IMR-90 (cell line): ENCODE measurements at regions not wholly inside any gene's neighbourhood (a gene's known extent, or its start where the extent isn't known, plus 50 kb on each side); places are given as distances from the start of the nearest gene placed in this dataset.

Source experiments
- ATAC-seq: fragments of 200-7000 bp; cut with Tn5 transposase; 2 replicates; pipeline ENCODE4 v1.9.1; 2020; ENCODE audit warnings: low read depth, mild to moderate bottlenecking, moderate library complexity
- BruUV-seq: library from RNA; stranded (reverse); fragments of 400-500 nt; replicated peaks from 2 replicates; lab custom pipeline; 2021; lab: Mats Ljungman, UMichigan
- CTCF ChIA-PET: fragments of 300-600 bp; formaldehyde crosslinking; extraction: SDS; loops from one replicate; lab custom pipeline; 2021; ENCODE audit warnings: antibody characterized with exemption; lab: Yijun Ruan, JAX
- POLR2A ChIA-PET: fragments of 300-600 bp; sonication (Branson Sonifier 250); formaldehyde crosslinking; loops from one replicate; lab custom pipeline; 2022; ENCODE audit warnings: antibody characterized with exemption; ENCODE audit not compliant: unreplicated experiment; lab: Charles Lee
- DNase-seq: peaks from one replicate; pipeline ENCODE4 v3.0.0; 2013
- H2AFZ ChIP-seq: replicated peaks from 2 replicates; pipeline ENCODE3; 2013; ENCODE audit warnings: low read length, mild to moderate bottlenecking; ENCODE audit not compliant: poor library complexity
- H2AK5ac ChIP-seq: 2 replicates; pipeline ENCODE4 v1.6.1; 2013; ENCODE audit warnings: low read depth, low read length, inconsistent platforms
- H2AK9ac ChIP-seq: replicated peaks from 2 replicates; pipeline ENCODE3; 2013; ENCODE audit warnings: mild to moderate bottlenecking, low read depth, low read length, moderate library complexity; ENCODE audit not compliant: poor library complexity
- H2BK120ac ChIP-seq: 2 replicates; pipeline ENCODE4 v1.6.1; 2013; ENCODE audit warnings: low read depth, low read length, inconsistent platforms
- H2BK15ac ChIP-seq: 3 replicates; pipeline ENCODE4 v1.6.1; 2013; ENCODE audit warnings: low read depth, low read length, inconsistent platforms
- H2BK20ac ChIP-seq: 2 replicates; pipeline ENCODE4 v1.6.1; 2013; ENCODE audit warnings: low read depth, mild to moderate bottlenecking, inconsistent platforms, low read length, moderate library complexity
- H2BK5ac ChIP-seq: 2 replicates; pipeline ENCODE4 v1.6.1; 2013; ENCODE audit warnings: mild to moderate bottlenecking, low read depth, low read length, inconsistent platforms; ENCODE audit not compliant: poor library complexity, severe bottlenecking
- H3K14ac ChIP-seq: replicated peaks from 2 replicates; pipeline ENCODE4 v1.6.1; 2013; ENCODE audit warnings: low read depth, low read length, inconsistent platforms
- H3K18ac ChIP-seq: 2 replicates; pipeline ENCODE4 v1.6.1; 2013; ENCODE audit warnings: low read depth, low read length, control low read depth
- H3K23ac ChIP-seq: 2 replicates; pipeline ENCODE4 v1.6.1; 2013; ENCODE audit warnings: low read depth, low read length, inconsistent platforms
- H3K27ac ChIP-seq: 2 replicates; pipeline ENCODE4 v1.5.1; 2013; ENCODE audit warnings: mild to moderate bottlenecking, control low read depth, low read length; ENCODE audit not compliant: insufficient read depth
- H3K27me3 ChIP-seq: 2 replicates; pipeline ENCODE4 v1.6.1; 2013; ENCODE audit warnings: low read length; ENCODE audit not compliant: control insufficient read depth, insufficient read depth
- H3K36me3 ChIP-seq: 2 replicates; pipeline ENCODE4 v1.6.1; 2013; ENCODE audit warnings: low read length, mixed read lengths; ENCODE audit not compliant: control insufficient read depth, insufficient read depth
- H3K4ac ChIP-seq: 2 replicates; pipeline ENCODE4 v1.6.1; 2013; ENCODE audit warnings: low read depth, low read length, inconsistent platforms
- H3K4me1 ChIP-seq: 2 replicates; pipeline ENCODE4 v1.6.1; 2013; ENCODE audit warnings: low read length, mixed read lengths; ENCODE audit not compliant: control insufficient read depth, insufficient read depth
- H3K4me2 ChIP-seq: 2 replicates; pipeline ENCODE4 v1.6.1; 2013; ENCODE audit warnings: low read depth, mild to moderate bottlenecking, control low read depth, low read length, moderate library complexity
- H3K4me3 ChIP-seq: 2 replicates; pipeline ENCODE4 v1.5.1; 2013; ENCODE audit warnings: low read depth, mild to moderate bottlenecking, control low read depth, low read length, moderate library complexity; ENCODE audit not compliant: insufficient read depth
- H3K56ac ChIP-seq: 2 replicates; pipeline ENCODE4 v1.6.1; 2013; ENCODE audit warnings: low read length, inconsistent platforms; ENCODE audit not compliant: insufficient read depth; ENCODE audit errors: extremely low read depth
- H3K79me1 ChIP-seq, 2 experiments: 2 replicates each; pipeline ENCODE4 v1.6.1; 2013; ENCODE audit warnings: low read length in 2 of 2, inconsistent platforms in 1 of 2, low read depth in 1 of 2
- H3K9ac ChIP-seq: 2 replicates; pipeline ENCODE4 v1.6.1; 2013; ENCODE audit warnings: low read depth, low read length, control low read depth
- H3K9me1 ChIP-seq: 2 replicates; pipeline ENCODE4 v1.6.1; 2013; ENCODE audit warnings: low read length, inconsistent platforms; ENCODE audit not compliant: insufficient read depth
- H3K9me3 ChIP-seq: 2 replicates; pipeline ENCODE4 v1.6.1; 2013; ENCODE audit warnings: low read length; ENCODE audit not compliant: control insufficient read depth, insufficient read depth
- H4K20me1 ChIP-seq: 2 replicates; pipeline ENCODE4 v1.6.1; 2013; ENCODE audit warnings: low read length, inconsistent platforms; ENCODE audit not compliant: insufficient read depth
- H4K5ac ChIP-seq: 2 replicates; pipeline ENCODE4 v1.6.1; 2013; ENCODE audit warnings: mild to moderate bottlenecking, low read depth, low read length, control low read depth
- H4K8ac ChIP-seq, 2 experiments: 2 replicates each; pipeline ENCODE4 v1.6.1; 2013; ENCODE audit warnings: low read depth in 2 of 2, low read length in 2 of 2, control low read depth in 1 of 2, inconsistent platforms in 1 of 2
- H4K91ac ChIP-seq: 2 replicates; pipeline ENCODE4 v1.6.1; 2013; ENCODE audit warnings: low read depth, low read length, inconsistent platforms; ENCODE audit not compliant: insufficient read depth
- BHLHE40 ChIP-seq: fragments of 150-350 bp; IDR thresholded peaks from 2 replicates; pipeline ENCODE4 v1.6.1; 2016; ENCODE audit warnings: mild to moderate bottlenecking, low read depth, low read length
- CEBPB ChIP-seq: IDR thresholded peaks from 2 replicates; pipeline ENCODE4 v1.6.1; 2012; ENCODE audit warnings: low read depth, low read length, improper control_type of control experiment
- CHD1 ChIP-seq: IDR thresholded peaks from 2 replicates; pipeline ENCODE4 v1.6.1; 2012; ENCODE audit warnings: low read depth, low read length, improper control_type of control experiment
- CTCF ChIP-seq: conservative IDR thresholded peaks from 2 replicates; pipeline ENCODE4 v1.5.1; 2012; ENCODE audit warnings: mild to moderate bottlenecking, low read depth, low read length, improper control_type of control experiment
- ELK1 ChIP-seq: fragments of 150-350 bp; IDR thresholded peaks from 2 replicates; pipeline ENCODE4 v1.6.1; 2016; ENCODE audit warnings: low read depth, mild to moderate bottlenecking, low read length, moderate library complexity, borderline replicate concordance
- FOS ChIP-seq: fragments of 150-350 bp; IDR thresholded peaks from 2 replicates; pipeline ENCODE4 v1.6.1; 2016; ENCODE audit warnings: low read depth, low read length
- MAFK ChIP-seq: IDR thresholded peaks from 2 replicates; pipeline ENCODE4 v1.6.1; 2012; ENCODE audit warnings: low read depth, low read length, improper control_type of control experiment
- MAZ ChIP-seq: IDR thresholded peaks from 2 replicates; pipeline ENCODE4 v1.6.1; 2012; ENCODE audit warnings: low read depth, mild to moderate bottlenecking, low read length, improper control_type of control experiment, moderate library complexity, borderline replicate concordance
- MXI1 ChIP-seq: IDR thresholded peaks from 2 replicates; pipeline ENCODE4 v1.6.1; 2012; ENCODE audit warnings: low read depth, mild to moderate bottlenecking, low read length, moderate library complexity, borderline replicate concordance
- NFE2L2 ChIP-seq: fragments of 150-350 bp; IDR thresholded peaks from 2 replicates; pipeline ENCODE4 v1.6.1; 2016; ENCODE audit warnings: low read depth, mild to moderate bottlenecking, low read length
- POLR2A ChIP-seq: IDR thresholded peaks from 2 replicates; pipeline ENCODE4 v1.6.1; 2012; ENCODE audit warnings: mild to moderate bottlenecking, low read depth, low read length
- RAD21 ChIP-seq: IDR thresholded peaks from 2 replicates; pipeline ENCODE4 v1.6.1; 2012; ENCODE audit warnings: low read length, improper control_type of control experiment
- RCOR1 ChIP-seq: IDR thresholded peaks from 2 replicates; pipeline ENCODE4 v1.6.1; 2012; ENCODE audit warnings: mild to moderate bottlenecking, low read length, improper control_type of control experiment; ENCODE audit not compliant: insufficient replicate concordance
- RFX5 ChIP-seq: IDR thresholded peaks from 2 replicates; pipeline ENCODE4 v1.8.0; 2012; ENCODE audit warnings: low read depth, mild to moderate bottlenecking, low read length, moderate library complexity
- SMC3 ChIP-seq: fragments of 150-350 bp; IDR thresholded peaks from 2 replicates; pipeline ENCODE4 v1.6.1; 2016; ENCODE audit warnings: low read depth, mild to moderate bottlenecking, antibody characterized with exemption, low read length, moderate library complexity
- dilution Hi-C: fragments of 300-500 bp; cut with HindIII; formaldehyde crosslinking; loops from one replicate; pipeline ENCODE4 v1.14.3; 2018; ENCODE audit warnings: low sequenced_read_pairs; ENCODE audit not compliant: unreplicated experiment
- in situ Hi-C: fragments of 300-500 bp; cut with MboI; formaldehyde crosslinking; loops from 3 replicates; pipeline ENCODE4 v1.14.3; 2019; ENCODE audit warnings: low sequenced_read_pairs, inconsistent platforms, mixed read lengths
- intact Hi-C: fragments of 100-400 bp; cut with micrococcal nuclease; formaldehyde crosslinking; loops from 2 replicates; pipeline ENCODE4 v1.10.0; 2022
- TF ChIP-seq, protein P1 (sequence below): fragments of 150-350 bp; IDR thresholded peaks from 2 replicates; pipeline ENCODE4 v1.6.1; 2017; ENCODE audit warnings: mild to moderate bottlenecking, antibody characterized with exemption, low read length, low read depth

DNA sequence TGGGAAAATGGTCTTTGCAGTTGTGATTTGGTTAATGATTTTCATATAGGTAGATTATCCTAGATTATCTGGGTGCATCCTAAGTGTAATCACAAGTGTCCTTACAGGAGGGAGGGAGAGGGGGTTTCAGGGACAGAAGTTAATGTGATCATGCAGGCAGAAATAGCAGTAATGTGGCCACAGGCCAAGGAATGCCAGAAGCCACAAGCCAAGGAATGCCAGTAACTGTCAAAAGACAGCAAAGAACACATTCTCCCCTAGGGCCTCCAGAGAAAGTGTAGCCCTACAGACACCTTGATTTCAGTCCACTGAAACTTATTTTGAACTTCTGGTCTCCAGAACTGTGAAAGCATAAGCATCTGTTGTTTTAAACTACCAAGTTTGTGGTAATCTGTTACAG lies 2074.5 kb downstream of the MAT2B start:
- dilution Hi-C loops: no loop called here

More for the DNA sequence above, 2074.5 kb downstream of the MAT2B start:
- BruUV-seq: no TSS peak
- Histone ChIP-seq H3K23ac (no peak overlapping the region), H3K27ac (no peak overlapping the region), H2BK5ac (no peak overlapping the region), H3K56ac (no peak overlapping the region), H3K79me1 (no peaks in the 10 kb centered on the region), H3K18ac (no peak overlapping the region), H4K8ac (no peak overlapping the region), H2BK20ac (no peak overlapping the region), H3K9ac (no peak overlapping the region), H2BK15ac (no peak overlapping the region), H2AFZ (no peak overlapping the region), H3K27me3 (no peaks in the 10 kb centered on the region), H4K91ac (no peak overlapping the region), H4K20me1 (no peaks in the 10 kb centered on the region), H3K9me1 (no peaks in the 10 kb centered on the region), H2BK120ac (no peak overlapping the region), H2AK9ac (no peak overlapping the region), H3K4me3 (no peak overlapping the region), H3K4me1 (no peaks in the 10 kb centered on the region), H2AK5ac (no peak overlapping the region), H3K14ac (no peak overlapping the region), H4K5ac (no peak overlapping the region), H3K9me3 (no peaks in the 10 kb centered on the region), H3K4ac (no peak overlapping the region), H3K4me2 (no peak overlapping the region), H3K36me3 (no peaks in the 10 kb centered on the region)
- peak; percentile 4 for DNase-seq
- ATAC-seq: peak; percentile 32
- in situ Hi-C loops (no loop called here), intact Hi-C loops (no loop called here)
- POLR2A ChIA-PET: no interaction called here
- TF ChIP-seq CTCF (no peak), RAD21 (no peak), MAFK (no peak), MXI1 (no peak), RCOR1 (no peak), CHD1 (no peak), SMC3 (no peak), ELK1 (no peak), CEBPB (no peak), BHLHE40 (no peak), FOS (no peak), POLR2A (no peak), NFE2L2 (no peak), RFX5 (no peak), MAZ (no peak)
- TF ChIP-seq, protein P1, sequence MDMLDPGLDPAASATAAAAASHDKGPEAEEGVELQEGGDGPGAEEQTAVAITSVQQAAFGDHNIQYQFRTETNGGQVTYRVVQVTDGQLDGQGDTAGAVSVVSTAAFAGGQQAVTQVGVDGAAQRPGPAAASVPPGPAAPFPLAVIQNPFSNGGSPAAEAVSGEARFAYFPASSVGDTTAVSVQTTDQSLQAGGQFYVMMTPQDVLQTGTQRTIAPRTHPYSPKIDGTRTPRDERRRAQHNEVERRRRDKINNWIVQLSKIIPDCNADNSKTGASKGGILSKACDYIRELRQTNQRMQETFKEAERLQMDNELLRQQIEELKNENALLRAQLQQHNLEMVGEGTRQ: no peak
- CTCF ChIA-PET: interaction anchor here (0.6 kb wide), 1 partner anchor 250 kb away, joined by 3 read pairs; no protein-coding TSS in a partner anchor
